ENCODE measurements at regions not wholly inside any gene's neighbourhood (a gene's known extent, or its start where the extent isn't known, plus 50 kb on each side); places are given as distances from the start of the nearest gene placed in this dataset.

DNA sequence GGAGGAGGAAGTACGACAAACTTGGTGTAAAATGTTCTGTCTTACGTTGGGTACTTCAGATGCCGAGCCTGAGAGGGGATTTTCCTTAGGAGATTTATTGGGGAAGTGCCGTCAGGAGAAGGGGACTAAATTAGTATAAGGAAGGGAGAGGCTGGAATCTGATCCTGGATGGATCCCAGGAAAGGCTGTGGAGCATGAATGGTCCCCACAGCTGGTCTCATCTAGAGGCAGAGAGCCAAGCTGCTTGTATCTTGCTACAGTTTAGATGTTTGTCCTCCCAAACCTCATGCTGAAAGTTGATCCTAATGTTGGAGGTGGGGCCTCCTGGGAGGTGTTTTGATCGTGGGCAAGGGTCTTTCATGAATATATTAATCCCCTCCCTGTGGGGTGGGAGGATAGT lies 798.4 kb upstream of the EEF2KMT start:
- DNase-seq (ENCODE audit: low read depth), result no peak

DNA sequence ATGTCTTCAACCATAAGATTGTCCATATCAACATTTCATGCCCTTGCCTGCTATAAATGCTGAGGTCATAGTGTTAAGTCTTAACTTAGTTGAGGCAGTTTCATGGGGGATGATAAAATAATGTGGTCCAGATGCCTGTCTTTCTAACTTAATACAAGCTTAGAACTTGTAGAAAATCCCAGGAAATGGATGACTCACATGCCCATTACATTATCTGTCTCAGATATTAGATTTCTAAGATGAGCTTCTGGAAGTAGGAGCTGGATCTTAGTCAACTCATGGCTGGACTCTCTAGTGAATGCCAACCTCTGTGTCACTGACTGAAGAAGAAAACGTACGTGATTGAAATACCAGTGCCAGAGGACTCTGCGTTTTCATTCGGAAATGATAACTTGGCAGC lies 797.5 kb upstream of the EEF2KMT start:
- DNase-seq (ENCODE audit: low read depth), result no peak

- no peak for DNase-seq (ENCODE audit: low read depth)
These were observed 793.7 kb upstream of the EEF2KMT start for GRCh38 chr16:5891296-5891695.

- no peak for DNase-seq (ENCODE audit: low read depth)
These were observed 787.9 kb upstream of the EEF2KMT start for GRCh38 chr16:5885521-5885920.

DNA sequence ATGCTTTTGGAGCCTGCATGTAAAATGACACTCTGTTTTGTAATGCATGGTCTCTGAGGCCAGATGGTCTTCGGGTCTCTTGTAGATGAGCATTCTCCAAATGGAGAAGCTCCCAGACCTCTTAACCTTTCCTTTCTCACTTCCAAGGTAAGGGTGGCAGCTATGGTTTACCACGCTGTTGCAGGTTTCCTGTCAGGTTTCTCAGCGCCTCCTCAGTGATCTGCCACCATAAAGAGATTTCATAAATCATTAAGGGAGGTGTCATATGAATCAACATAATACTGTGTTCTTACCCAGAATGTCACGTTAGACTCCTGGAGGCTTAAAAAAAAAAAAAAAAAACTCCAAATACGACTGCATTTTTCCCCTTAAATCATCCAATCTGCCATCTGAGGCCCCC lies 787.4 kb upstream of the EEF2KMT start:
- DNase-seq (ENCODE audit: low read depth), result no peak

DNA sequence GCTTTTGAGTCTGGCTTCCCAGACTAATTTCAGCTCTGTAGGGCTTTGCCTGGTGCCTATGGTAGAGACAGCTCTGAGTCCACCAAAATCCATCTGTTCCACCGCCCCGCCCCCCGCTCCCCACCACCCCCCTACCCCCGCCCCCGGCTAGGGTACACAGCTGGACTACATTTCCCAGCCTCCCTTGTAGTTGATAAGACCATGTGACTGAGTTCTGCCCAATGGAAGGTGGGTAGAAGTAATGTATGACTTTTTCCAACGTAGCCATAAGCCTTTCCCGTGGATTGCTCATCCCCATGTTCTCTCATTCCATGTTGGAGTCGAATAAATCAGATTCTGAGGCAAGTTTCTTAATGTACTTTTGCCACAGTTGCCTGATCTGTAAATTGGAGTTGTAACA lies 786.7 kb upstream of the EEF2KMT start:
- DNase-seq (ENCODE audit: low read depth), result no peak

- DNase-seq (ENCODE audit: low read depth), result no peak
These were observed 784.6 kb upstream of the EEF2KMT start for GRCh38 chr16:5882087-5882640.

GRCh38 chr16:5875416-5875815 lies 777.8 kb upstream of the EEF2KMT start:
- DNase-seq (ENCODE audit: low read depth), result no peak

GRCh38 chr16:5874899-5875298 lies 777.3 kb upstream of the EEF2KMT start:
- DNase-seq (ENCODE audit: low read depth), result no peak

DNA sequence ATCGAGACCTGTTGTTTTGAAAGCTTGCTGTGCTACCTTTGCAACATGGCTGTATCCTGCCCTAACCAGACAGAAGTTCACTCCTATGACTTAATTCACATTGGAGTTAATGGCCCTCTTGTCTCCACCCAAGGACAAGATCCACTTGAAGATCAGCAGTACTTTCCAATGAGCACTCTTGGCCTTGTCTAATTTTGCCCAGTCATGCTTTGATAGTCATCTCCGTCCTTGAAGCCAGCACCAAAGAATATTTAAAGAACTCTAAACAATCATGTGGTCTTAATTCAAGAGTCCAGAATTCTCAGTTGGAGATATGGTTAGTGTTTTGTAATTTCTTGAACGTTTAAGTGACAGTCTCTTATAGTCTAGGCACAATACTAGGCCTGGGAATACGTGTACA lies 775.6 kb upstream of the EEF2KMT start:
- no peak for DNase-seq (ENCODE audit: low read depth)

DNA sequence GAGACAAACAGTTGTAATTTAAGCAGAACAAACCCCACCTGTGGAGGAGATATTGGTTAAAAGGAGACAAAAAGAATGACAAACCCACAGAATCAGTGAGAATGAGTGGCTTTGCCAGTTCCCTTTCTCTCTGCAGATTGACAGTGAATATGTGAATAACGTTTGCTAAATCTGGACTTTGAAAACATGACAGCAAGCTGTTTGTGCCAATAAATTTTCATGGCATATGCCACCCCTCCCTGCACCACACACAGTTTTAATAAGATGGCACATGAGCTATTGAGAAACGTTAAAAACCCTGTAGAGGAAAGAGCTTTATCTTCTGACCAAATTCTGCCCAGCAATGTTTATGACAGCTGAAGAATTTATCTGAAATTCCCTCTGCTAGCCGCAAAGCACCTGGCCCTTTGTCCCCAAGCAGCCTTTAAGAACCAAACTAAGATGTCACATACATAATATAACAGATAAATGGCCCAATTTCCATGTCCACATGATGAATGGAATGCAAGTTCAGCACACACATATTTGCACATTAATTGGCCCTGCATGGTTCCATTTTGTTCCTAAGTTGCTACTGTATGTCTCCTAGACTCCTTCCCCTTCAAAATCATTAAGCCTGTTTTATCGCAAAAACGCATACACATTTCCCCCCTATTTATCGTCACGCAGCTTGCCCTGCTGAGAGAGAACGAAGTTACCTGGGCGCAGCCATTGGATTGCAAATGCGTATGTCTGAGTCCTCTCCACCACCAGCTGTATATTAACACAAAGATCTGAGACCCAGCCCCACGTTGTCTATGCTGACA lies 773.5 kb upstream of the EEF2KMT start:
- DNase-seq (ENCODE audit: low read depth), result no peak

DNA sequence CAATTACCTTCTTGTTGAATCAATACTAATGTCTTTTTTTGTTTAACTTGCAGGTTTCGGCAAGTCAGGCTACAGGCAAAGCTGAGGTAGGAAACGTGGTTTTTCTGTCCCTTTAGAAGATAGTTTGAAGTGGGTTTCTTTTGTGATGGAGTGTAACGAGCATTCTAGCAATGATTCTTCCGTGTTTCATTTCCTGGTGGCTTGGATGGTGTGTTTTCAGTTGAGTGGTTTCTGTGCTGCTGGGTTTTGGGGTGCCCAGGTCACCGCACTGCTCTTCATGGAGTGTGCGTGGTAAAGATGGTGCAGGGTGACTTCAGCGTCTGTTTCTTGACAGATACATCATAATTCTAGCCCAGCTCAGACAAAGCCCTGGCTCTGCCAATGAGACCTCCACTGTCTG lies 769.7 kb upstream of the EEF2KMT start:
- DNase-seq (ENCODE audit: low read depth), result no peak

GRCh38 chr16:5865236-5865635 lies 767.6 kb upstream of the EEF2KMT start:
- DNase-seq (ENCODE audit: low read depth), result no peak

DNA sequence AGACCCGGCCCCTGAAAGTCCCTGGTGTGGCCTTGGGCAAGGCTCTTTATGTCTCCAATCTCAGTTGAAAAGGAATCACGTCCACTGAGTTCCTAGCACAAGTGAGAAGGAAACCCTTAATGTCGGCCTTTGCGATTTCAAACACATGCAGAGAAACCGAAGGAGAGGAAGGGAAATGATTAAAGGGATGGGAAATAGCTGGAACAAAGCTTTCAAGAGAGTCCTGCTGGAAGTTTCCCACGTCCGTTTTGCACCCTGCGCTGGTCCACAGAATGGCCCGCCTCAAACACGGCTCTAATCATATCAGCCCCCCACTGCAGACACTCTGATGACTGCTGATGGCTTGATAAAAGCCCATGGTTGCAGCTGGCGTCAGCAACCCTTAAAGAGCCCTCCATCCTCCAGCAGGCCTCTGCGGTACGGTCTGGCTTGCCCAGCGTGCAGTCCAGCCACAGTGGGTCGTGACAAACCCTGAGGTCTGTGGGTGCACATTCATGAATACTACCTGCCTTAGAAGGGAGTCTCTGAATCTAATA lies 765.5 kb upstream of the EEF2KMT start:
- no peak for DNase-seq (ENCODE audit: low read depth)

DNA sequence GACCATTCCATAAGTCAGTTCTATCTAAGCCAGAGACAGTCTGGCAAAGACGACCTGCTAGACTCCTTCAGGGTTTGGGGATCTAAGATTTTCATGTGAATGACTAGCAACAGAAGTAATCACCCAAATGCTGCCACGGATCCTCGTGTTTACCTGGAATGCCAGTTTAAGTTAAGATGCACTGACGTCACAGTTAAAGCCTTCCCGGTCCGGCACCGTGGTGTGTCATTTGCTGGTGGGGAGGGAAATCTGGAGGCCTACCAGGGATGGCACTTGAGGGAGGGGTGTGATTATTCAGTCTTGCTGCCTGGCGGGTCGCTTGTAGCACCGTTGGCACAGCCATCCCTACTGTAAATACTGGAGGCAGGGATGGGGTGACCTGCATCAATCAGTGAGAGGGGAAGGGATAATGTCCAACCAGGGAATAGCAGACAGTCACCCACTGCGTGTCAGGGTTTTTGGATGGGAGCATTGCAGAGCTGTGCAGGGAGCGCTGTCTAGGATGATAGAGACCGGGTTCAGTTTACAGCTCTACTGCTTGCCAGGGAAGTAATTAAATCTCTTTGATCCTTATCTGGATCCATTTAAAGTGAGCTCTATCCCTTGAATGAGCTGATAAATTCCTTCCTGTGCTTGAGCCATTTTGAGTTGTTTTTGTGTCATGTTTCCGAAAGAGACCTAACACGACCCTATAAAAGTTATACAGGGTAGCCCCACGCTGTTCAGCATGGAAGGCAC lies 764.7 kb upstream of the EEF2KMT start:
- no peak for DNase-seq (ENCODE audit: low read depth)

- DNase-seq (ENCODE audit: low read depth), result no peak
These were observed 763.6 kb upstream of the EEF2KMT start for GRCh38 chr16:5861241-5861640.

DNA sequence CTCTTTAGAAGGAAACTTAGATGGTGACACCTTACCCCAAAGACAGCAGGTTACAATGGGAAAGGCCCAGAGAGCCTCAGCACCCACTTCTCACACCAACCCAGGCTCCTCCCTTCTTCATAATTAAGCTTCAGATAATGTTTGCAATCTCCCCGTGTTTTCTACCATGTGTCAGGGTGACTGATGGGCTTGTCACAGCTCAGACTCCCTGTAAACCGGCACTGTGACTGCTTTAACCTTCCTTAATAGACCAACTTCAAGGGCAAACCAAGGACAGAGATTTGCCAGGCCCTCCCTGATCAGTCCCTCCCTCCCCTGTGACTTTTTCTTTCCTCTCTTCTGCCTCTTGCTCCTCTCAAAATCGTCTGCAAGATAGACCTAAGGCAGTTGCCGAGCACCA lies 760.6 kb upstream of the EEF2KMT start:
- DNase-seq (ENCODE audit: low read depth), result no peak

GRCh38 chr16:5854027-5854426 lies 756.4 kb upstream of the EEF2KMT start:
- no peak for DNase-seq (ENCODE audit: low read depth)

GRCh38 chr16:5852151-5852550 lies 754.6 kb upstream of the EEF2KMT start:
- DNase-seq (ENCODE audit: low read depth), result no peak

GRCh38 chr16:5851393-5851982 lies 753.9 kb upstream of the EEF2KMT start:
- no peak for DNase-seq (ENCODE audit: low read depth)

GRCh38 chr16:5850632-5851392 lies 753.2 kb upstream of the EEF2KMT start:
- no peak for DNase-seq (ENCODE audit: low read depth)

GRCh38 chr16:5845046-5845445 lies 747.5 kb upstream of the EEF2KMT start:
- no peak for DNase-seq (ENCODE audit: low read depth)

All from activated gamma-delta T cell treated with anti-CD3 and anti-CD28 coated beads, Interleukin-2, amount 50 U/mL, for 16 hours (primary cell).